Activated CD8-positive, alpha-beta memory T cell treated with anti-CD3 and anti-CD28 coated beads for 4 hours (primary cell): ENCODE measurements at regions not wholly inside any gene's neighbourhood (a gene's known extent, or its start where the extent isn't known, plus 50 kb on each side); places are given as distances from the start of the nearest gene placed in this dataset.
"Not testable (repeated sequence)": the region's sequence is repeated elsewhere in the genome, so short reads cannot be mapped to it uniquely, and the experiment has no call there.

Source experiments
- DNase-seq, 2 donors: peaks; one replicate each; pipeline ENCODE4 v3.0.0-alpha.2; 2020; ENCODE audit warnings: low read depth in 2 of 2

DNA sequence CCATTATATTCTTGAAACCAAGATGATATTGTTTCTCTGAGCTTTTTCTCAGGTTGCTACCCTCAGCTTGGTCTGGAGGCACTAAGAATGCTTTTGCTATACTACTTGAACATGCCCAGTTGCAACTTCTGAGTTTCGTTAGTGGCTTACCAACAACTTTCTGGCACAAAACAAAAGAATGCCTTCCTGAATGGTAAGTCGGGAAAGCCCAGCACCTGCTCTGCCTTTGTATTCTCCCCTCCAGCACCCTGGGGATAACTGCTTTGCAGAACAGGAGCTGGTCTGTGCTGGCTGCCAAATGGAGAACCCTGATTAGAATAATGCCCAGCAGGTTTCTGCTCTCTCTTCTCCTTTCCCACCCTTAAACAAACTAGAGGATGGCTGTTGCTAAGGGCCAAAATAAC lies 149.3 kb downstream of the TGFB2 start:
- DNase-seq = no peak

DNA sequence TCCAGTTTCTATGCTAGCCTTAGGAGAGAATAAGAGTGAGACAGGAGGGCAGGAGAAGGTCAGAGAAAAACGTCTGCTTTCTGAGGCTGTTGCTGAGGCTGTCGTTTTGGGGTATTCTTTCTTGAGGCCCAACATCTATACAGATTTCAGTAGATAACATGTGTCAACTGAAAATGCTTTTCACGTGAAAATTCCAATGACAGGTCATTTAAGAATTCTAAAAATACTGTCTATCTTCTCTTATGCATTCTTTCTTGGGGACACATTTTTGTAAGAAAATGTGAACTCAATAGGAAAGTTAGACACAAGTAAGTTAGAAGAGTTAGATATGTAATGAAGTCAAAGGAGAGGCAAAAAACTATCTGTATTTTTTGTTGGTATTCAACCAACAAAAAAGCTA lies 150.8 kb downstream of the TGFB2 start:
- no peak for DNase-seq

DNA sequence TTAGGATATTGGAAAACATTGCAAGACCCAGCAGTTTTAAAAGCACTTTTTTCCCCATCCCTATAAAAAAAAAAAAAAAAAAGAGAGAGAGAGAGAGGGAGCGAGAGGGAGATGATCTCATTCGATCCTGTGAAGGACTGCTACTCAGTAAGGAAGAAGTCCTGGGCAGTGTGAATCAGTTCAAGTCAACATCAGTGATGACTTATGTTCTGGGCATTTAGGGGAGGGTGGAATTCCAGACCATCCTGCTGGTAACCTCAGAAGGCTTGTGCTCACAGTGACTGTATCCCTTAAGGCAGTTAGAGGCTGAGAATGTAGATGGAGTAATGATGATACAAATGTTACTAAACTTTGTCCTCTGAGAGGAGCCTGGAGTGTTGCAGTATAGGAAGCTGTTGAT lies 151.4 kb downstream of the TGFB2 start:
- DNase-seq = no peak

DNA sequence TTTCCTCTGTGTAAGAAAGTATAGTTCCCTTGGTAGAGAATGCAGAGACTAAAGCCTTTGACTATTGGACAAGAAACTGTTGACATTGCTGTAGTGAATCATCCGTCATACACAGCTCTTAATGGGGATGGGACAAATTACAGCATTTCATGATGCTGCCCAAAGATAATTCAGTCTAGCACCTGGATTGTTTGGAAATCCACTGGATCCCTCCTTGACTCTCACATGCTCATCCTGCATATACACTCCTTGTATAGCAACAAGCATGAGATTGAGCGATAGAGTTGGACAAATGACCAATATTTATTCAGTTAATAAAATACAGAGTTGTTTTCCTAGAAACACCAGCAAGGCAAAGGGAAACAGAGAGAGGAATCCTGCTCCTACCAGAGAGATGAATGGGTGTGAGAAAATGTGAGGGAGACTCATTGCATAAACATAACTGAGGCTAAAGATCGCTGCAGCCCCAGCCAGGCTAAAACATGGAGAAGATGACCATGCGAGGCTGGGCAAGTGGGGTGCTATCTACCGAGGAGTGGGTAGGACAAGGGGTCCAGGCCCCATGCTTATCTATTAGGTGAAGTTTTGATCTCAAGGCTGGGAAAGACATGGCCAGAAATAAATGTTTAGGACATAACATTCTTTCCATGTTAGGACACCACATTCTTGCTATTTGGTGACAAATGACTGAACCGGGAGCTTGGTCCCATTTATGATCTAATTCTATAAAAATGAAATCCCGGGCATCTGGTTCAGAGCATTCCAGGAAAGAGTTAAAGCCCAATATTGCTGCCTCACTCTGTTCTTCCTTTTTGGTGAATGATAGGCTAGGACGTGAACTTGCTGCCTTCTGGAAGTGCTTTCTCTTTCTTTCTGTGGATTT lies 153.2 kb downstream of the TGFB2 start:
- no peak for DNase-seq

DNA sequence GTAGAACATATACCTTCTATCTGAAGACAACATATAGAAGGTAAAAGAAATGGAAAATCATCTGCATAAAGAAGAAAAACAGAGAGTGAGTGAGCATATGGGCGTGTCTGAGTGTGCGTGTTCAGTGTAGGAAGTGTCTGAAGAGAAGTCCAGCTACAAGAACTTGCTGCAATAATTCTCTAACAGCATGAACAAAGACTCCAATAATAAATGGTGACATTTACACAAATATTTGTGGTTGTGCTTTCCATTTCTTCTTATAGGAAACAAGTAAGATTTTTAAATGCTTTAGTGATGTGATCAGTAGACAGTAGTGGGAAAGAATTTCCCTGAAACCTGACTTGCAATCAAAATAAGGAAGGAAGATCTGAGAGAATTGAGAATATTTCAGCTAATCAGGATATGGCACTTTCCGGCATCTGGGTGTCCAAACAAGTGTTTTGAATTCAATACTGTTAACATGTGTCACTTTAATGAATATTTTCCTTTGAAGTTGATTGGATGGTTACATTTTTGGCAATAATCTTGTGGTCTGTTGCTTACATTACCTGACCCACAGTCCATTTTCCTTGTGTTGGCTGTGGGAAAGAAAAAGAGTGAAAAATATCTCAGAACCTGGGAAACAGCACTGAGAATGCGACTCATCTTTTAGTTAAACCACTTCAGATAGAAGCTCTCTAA lies 154.0 kb downstream of the TGFB2 start:
- DNase-seq = no peak

DNA sequence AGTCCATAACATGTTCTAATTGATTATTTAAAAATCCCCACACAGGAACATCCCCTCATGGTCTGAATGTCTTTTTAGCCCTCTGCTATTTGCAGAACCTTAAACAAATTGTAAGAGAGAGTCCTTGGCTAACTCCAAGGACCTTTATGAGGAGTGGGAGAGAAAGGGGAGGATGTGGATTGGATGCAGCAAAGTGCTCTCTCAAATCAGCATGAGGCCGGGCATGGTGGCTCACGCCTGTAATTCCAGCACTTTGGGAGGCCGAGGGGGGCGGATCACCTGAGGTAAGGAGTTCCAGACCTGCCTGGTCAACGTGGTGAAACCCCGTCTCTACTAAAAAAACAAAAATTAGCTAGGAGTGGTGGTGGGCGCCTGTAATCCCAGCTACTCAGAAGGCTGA lies 154.8 kb downstream of the TGFB2 start:
- no peak for DNase-seq

DNA sequence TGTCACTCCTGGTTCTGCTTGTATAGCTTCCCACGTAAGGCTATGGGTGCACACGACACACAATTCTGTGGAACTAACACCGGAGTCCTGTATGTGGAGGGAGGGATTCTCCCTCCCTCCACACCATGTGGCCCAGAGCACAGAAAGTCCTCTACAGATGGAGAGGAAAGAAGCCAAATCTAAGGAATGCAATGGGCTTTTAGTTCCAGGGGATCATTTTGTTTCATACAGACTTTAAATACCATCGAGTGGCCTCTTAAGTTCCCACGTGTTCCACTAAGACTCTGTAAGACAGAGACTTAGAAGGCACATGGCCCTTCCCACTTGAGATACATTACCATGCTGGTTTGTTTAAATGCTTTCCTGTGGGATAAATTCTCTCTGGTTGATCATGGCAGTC lies 156.0 kb downstream of the TGFB2 start:
- no peak for DNase-seq

DNA sequence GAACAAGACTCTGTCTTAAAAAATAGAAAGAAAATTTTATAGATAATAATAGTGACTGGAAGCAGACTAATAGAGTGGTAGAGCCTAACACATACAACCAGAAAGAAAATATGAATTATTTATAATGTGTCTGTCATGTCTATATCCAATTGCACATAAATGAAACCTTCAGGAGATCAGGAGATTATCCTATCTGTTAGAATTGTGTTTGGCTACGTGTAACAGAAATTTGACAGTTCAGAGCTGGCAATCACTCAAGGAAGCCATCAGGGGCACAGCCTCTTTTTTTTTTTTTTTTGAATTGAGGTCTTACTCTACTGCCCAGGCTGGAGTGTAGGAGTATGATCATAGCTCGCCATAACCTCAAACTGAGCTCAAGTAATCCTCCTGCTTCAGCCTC lies 157.2 kb downstream of the TGFB2 start:
- DNase-seq = no peak

DNA sequence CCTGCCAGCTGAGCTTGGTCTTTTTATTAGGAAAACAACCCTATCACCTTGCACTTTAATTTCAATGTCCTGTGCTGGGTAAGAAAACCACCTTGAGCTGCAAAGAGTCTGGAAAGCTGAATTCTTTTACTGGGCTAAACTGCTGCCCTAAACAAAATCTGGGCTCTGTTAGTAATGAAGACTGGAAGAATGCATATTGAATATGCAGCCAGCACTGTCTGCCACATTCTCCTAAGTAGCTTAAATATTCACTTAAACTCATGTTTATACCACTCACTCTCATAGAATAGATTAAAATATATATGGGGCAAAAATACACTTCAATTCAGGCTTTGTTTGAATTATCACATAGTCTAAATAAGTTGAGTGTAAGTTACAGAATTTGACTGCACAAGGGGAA lies 158.0 kb downstream of the TGFB2 start:
- no peak for DNase-seq

DNA sequence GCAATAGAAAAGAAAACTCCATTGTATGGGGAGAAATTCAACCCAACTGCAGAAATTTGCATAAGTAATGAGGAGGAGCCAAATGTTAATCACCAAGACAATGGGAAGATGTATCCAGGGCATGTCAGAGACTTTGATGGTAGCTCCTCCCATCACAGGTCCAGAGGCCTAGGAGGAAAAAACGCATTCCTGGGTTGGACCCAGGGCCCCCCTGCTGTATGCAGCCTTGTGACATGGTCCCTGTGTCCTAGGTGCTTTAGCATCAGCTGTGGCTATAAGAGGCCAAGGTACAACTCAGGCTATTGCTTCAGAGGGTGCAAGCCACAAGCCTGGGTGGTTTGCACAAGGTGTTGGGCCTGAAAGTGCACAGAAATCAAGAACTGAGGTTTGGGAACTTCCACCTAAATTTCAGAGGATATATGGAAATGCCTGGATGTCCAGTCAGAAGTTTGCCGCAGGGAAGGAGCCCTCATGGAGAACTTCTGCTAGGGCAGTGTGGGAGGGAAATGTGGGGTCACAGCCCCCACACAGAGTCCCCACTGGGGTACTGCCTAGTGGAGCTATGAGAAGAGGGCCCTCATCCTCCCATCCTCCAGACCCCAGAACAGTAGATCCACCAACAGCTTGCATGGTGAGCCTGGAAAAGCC lies 162.3 kb downstream of the TGFB2 start:
- DNase-seq = no peak

DNA sequence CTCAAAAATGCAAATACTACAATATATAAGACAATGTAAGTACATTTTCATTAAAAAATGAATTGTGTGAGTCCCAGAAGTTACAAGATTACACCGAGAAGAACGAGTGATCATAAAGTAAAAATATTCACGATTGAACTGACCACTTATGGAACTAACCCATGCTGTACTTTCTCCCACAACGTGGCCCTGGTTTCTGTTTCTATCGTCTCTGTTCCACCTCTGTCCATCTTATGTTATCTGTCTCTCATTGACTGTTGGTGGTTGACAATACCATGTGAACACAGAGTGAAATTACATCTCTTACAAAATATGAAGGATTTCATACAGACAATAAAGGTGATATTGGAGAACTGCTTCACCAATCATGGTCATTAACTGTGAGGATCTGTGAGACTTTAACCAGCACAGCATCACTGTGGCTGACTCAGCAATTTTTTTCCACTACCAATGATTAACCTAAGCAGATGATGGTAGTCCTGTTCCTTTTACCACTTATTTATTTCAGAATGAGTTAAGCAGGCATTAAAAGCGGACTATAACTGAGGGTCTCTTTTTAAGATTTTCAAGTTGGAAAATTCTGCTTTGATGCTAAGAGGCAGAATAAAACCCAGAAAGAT lies 165.1 kb downstream of the TGFB2 start:
- no peak for DNase-seq

DNA sequence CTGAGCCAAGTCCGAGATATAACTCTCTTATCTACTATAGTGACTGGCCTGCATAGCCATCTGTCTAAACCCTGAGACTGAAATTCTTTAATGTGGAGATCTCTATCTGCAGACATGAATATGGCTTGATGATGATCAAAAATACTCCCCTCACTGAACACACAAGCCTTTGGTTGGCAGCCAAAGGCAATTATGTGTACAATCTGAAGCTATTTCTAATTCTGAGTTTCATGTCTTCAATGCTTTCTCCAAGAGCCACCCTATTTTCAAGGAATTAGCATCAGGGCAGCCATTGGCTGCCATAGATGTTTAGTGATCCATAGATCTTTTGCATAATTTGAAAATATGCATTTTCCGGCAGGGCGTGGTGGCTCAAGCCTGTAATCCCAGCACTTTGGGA lies 168.2 kb downstream of the TGFB2 start:
- DNase-seq = no peak

DNA sequence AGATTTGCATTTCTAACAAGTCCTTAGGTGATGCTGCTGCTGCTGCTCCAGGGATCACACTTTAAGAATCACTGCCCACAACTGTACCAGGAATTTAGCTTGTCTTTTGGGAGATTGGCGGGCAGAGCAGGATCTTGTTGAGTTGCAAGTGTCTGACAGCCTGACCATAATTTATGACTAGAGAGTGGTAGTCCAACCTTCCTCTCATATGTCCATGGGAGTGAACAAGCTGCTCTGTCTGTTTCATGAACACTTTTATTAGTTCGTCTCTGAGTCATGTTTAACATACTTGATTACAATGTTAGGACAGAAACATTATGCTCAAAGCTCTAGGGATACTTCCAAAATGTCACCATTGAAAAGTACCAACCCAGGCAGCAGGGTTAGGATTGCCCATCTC lies 169.6 kb downstream of the TGFB2 start:
- DNase-seq = no peak

DNA sequence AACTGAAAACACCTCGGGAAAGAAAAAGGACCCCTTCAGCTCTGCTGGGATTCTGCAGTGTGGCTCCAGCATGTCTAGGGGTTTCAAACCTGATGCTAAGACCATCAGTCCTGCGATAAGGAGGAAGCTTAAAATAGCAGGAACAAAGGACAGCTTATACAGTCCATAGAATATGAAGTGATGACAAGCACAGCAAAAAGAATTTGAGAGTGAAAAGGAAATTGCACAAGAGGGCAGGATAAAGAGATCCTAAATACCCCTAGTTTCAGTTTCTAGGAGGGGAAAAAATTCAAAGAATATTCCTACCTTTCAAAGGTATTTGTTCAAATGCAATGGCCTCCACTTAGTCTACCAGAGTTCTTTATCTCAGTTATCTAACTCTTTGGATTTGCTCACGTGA lies 171.4 kb downstream of the TGFB2 start:
- no peak for DNase-seq

DNA sequence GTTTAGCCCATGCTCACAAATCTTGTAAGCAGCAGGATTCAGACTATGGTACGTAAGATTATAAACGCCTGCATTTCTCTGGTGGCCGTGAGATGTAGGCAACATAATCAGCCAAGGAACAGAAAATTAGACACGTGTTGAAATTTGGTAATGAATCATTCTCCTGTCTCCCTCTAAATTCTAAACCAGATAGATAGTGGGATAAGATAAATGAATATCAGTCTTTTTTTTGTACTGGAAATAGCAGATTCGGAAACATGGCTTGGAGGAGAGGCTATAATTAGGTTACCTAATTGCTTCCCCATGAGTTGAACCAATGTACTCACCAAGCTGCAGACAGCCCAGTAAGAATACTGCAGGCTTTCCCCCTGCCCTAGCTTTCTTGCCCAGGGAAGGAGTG lies 172.3 kb downstream of the TGFB2 start:
- no peak for DNase-seq

DNA sequence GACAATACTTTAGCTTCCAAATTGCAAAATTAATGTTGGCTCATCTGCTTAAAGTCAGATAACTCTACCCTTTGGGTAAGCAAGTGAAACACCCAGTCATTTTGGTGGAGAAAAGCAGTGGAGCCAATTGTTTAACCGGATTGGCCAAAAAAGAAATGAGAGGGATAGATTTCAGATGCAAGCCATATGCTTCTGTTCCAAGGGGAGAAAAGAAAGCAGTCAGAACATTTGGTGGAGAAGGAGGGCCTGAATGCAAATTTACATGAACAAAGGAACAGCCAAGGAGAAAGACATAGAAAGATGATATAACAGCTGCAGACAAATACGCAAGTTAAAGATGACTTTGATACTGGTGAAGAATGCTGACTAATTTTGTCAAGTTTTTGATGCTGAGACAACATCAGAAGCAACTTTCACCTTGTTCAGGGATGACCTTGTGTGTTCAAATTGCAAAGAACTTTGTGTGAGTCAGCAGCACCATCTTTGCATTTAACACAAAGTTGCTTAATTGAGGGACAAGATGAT lies 173.1 kb downstream of the TGFB2 start:
- DNase-seq = no peak

DNA sequence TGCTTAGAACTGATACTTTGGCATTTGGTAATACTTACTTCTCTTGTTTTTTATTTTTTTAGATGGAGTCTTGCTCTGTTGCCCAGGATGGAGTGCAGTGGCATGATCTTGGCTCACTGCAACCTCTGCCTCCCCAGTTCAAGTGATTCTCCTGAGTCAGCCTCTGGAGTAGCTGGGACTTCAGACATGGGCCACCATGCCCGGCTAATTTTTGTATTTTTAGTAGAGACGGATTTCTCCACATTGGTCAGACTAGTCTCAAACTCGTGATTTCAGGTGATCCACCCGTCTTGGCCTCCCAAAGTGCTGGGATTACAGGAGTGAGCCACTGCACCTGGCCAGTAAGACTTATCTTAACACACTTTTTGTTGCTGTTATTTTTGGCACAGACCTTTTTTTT lies 175.5 kb downstream of the TGFB2 start:
- not testable (repeated sequence) for DNase-seq

DNA sequence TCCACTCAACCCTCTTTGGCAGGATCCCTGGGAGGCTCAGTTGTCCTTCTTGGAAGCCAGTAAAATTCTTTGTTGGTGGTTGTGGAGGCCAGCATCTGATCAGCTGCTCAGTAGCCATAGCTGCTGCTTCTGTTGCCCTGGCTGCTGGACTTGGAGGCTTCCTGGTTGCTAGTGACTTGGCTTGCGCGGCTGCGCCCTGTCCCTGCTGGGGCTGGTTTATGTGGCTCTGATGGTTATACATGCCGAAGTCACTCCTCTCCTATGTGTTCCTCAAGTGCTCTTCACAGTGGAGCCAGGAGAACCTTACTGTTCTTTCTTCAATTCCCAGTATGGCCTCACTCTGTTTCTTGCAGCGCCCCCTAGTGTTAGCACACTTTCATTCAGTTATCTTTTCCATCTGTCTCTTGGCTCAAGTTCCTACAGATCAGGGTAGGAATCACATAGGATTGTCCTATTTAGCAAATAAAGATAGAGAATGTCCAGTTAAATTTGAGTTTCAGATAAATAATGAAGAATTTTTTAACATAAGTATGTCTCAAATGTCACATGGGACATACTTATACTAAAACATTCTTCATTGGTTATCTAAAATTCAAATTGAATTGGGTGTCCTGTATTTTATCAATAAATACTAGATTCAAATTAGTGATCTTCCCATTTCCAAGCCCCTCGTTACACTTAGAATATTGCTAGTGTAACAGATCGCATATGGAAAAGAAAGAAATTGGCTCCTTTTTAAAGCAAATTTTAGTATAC lies 176.5 kb downstream of the TGFB2 start:
- no peak for DNase-seq

DNA sequence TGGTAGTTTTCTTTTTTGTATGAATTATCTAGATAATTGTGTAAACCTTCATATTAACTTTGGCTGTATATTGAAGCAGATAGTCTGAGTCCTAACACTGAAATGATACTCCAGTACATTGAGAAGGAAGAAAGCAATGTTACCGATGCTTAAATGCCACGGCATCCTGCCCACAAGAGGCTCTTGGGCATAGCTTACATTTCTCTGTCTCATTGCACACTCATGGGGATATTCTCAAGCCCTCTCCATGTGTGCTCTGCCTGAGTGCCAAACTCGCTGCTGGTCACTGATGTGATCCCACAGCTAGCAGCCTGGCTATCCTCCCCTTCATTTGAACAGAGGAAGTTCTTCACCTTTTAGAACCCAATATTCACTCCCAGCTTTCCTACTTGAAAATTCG lies 179.4 kb downstream of the TGFB2 start:
- no peak for DNase-seq

DNA sequence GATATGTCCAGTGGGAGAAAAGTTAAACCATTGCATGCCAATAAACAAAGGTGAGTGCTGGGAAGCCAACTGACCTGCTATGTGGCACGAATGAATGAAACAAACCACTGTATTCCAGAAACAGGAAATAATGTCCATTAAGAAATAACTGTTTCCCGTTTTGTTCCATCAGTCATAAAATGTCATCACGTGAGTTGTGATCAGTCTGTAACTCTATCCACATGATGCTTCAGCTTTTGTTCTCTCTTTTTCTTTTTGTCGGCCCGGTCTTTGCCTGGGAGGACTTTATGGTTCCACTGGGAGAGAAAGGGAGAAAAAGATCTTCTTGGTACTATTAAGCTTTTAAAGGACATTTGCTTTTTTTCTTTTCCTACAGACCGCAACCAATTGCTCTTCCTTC lies 179.9 kb downstream of the TGFB2 start:
- DNase-seq = no peak

DNA sequence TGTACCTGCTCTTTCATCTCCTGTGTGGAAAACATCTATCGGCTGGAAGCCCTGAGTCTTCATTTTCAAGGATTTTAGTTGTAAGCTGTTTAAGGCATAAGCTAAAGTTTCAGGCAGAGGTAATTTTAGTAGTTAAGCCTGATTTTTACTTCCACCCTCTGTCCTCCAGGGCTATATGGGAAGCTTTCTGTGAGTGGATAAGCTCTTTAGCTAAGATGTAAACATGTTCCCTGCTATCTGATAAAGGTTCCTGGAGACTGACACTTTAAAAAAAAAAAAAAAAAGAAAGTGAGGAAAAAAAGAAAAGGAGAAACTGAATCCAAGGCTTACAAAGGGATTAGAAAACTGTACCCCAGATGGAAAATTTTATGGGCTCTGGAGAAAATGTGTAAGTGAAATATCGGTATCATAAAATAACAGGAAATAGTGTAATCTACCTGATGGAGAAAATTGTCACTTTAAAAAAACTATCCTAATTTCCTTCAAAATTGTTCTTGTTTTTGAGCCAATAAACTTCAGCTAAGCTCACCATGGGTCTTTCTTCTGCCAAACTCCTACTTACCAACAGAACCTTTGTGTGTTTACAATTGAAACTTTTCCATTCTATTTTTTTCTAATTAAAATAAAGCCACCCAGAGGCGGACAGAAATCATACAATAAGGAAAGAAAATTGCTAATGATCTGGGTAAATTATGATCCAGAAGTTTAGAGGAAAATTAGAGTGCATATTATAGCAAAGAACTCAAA lies 180.5 kb downstream of the TGFB2 start:
- no peak for DNase-seq
